Activated T-cell treated with anti-CD3 and anti-CD28 coated beads, Interleukin-2, amount 50 U/mL, for 24 hours (primary cell): ENCODE measurements at regions not wholly inside any gene's neighbourhood (a gene's known extent, or its start where the extent isn't known, plus 50 kb on each side); places are given as distances from the start of the nearest gene placed in this dataset.

Experiments used
- DNase-seq: peaks from one replicate; pipeline ENCODE4 v3.0.0-alpha.2; 2020
- H3K27ac Mint-ChIP-seq: 2 replicates; pipeline ENCODE4 v1.8.0; 2020; ENCODE audit warnings: mild to moderate bottlenecking, mixed read lengths
- H3K27me3 Mint-ChIP-seq: 2 replicates; pipeline ENCODE4 v1.8.0; 2020; ENCODE audit warnings: mixed read lengths
- H3K36me3 Mint-ChIP-seq: 2 replicates; pipeline ENCODE4 v1.8.0; 2020; ENCODE audit warnings: low read depth, mixed read lengths
- H3K4me1 Mint-ChIP-seq: 2 replicates; pipeline ENCODE4 v1.8.0; 2020; ENCODE audit warnings: low read depth, mixed read lengths
- H3K4me3 Mint-ChIP-seq: 2 replicates; pipeline ENCODE4 v1.8.0; 2020; ENCODE audit warnings: mild to moderate bottlenecking, moderate library complexity, mixed read lengths
- H3K9me3 Mint-ChIP-seq: 2 replicates; pipeline ENCODE4 v1.8.0; 2020; ENCODE audit warnings: mixed read lengths

DNA sequence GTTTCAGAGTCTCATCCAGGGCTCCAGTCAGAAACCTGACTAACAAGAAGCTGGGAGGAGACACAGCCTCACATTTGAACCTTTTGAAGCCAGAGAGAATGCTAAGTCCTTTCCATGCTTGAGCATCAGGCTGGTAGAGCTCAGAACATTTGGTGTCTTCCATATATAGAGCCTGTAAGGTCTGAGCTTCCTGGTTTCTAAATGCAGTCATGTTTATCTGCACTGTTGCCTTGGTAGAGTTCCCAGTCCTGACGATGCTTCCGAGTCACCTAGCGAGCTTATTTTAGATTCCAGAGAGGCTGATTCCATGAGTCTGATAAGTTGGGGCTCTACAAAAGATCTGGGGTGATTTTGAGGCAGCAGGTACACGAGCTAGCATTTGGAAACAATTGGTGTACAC is 68.4 kb upstream of the SORL1 start:
- H3K4me3 Mint-ChIP-seq, result no peak overlapping the region
- no peak for DNase-seq
- H3K4me1 Mint-ChIP-seq, result peaks cover 17% of the 10 kb centered on the region
- H3K36me3 Mint-ChIP-seq, result no peaks in the 10 kb centered on the region
- H3K27ac Mint-ChIP-seq, result no peak overlapping the region
- H3K27me3 Mint-ChIP-seq, result no peaks in the 10 kb centered on the region
- no peaks in the 10 kb centered on the region for H3K9me3 Mint-ChIP-seq

DNA sequence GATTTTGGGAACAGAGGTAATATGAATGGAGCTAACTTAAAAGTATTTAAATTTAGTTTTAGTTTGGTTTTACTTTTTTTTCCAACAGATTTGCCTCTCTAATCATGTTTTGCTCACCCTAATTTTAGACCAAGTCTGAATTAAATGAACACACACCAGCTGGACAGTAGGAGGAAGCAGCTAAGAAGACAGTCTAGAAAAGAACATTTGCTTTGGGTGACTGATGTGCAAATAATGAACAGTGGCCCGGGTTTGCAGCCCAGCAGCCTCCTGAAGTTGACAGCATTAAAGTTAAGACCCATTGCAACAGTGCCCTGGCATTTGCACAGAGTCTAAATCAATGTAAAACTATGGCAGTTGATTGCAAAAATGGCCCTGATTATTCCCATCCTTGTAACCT is 66.4 kb upstream of the SORL1 start:
- Mint-ChIP-seq H3K36me3 (no peaks in the 10 kb centered on the region), H3K27me3 (no peaks in the 10 kb centered on the region), H3K4me3 (no peak overlapping the region), H3K4me1 (no peaks in the 10 kb centered on the region), H3K9me3 (no peaks in the 10 kb centered on the region), H3K27ac (no peak overlapping the region)
- no peak for DNase-seq
